NOMO-1 treated with DMSO at 0.1 percent for 48 hours (cell line): ENCODE measurements at regions not wholly inside any gene's neighbourhood (a gene's known extent, or its start where the extent isn't known, plus 50 kb on each side); places are given as distances from the start of the nearest gene placed in this dataset.

ENCODE experiments used
- DNase-seq: peaks from one replicate; lab custom pipeline; 2025; ENCODE audit not compliant: unreplicated experiment; lab: John Stamatoyannopoulos, UW

- DNase-seq = no peak
Measured at GRCh38 chr6:54440549-54440948, 132.3 kb downstream of the TINAG start.

GRCh38 chr6:54441020-54441419 lies 132.8 kb downstream of the TINAG start:
- no peak for DNase-seq

GRCh38 chr6:54441687-54442248 lies 133.5 kb downstream of the TINAG start:
- no peak for DNase-seq

GRCh38 chr6:54445207-54445606 lies 137.0 kb downstream of the TINAG start:
- DNase-seq = no peak

- no peak for DNase-seq
Measured at GRCh38 chr6:54448617-54449016, 140.4 kb downstream of the TINAG start.

- no peak for DNase-seq
Measured at GRCh38 chr6:54451516-54451915, 143.3 kb downstream of the TINAG start.

DNA sequence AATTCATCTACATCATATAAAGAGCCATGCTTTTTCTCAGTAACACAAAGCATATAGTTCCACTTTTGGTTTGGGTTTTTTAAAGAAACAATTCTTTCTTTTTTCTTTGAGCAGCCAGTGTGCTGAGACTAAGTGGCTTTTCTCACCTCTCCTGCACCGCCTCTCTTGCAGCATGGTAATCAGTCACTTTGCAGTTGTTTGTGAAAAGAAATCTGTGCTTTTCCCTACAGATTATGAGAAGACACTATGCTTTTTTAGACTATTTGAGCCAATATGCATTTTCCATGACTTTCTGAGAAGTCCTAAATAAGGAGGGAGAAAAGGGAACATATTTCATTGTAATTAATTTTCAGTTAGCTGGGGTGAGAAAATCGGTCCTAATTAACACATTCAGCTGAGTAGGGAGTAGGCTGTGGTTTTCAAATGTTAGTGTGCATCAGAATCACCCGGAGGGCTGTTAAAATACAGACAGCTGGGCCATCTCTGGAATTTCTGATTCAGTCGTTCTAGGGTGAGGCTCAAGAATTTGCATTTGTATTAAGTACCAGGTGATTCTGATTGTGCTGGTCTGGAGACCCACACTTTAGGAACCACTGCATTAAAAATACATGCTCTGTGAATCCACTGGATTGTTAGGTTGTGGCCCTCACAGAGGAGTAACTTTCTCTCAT lies 155.2 kb downstream of the TINAG start:
- no peak for DNase-seq

DNA sequence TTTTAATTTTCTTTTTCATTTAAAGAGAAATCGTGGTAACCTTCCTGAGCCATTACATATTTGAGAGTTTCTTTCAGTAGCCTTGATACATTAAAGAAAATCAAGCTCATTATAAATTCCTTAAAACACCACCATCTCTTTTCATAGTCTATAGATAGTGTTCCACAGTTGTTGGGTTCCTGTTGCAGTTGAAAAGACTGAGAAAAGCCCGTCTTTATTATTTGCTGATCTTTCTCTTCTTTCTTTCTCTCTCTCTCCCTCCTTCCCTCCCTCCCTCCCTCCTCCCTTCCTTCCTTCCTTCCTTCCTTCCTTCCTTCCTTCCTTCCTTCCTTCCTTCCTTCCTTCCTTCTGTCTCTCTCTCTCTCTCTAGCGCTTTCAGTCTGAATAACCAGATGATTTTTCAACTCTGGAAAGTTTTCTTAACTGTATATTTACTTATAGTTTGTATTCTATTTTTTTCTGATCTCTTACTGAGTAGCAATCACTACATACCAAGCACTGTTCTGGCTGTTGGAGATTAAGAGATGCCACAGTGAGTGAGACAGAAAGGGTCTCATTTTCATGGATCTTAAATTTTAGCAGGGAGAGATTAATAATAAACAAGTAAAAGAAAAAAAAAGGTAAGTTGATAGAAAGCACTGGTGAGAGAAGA lies 157.5 kb downstream of the TINAG start:
- no peak for DNase-seq

GRCh38 chr6:54467384-54467783 lies 159.1 kb downstream of the TINAG start:
- DNase-seq = no peak

DNA sequence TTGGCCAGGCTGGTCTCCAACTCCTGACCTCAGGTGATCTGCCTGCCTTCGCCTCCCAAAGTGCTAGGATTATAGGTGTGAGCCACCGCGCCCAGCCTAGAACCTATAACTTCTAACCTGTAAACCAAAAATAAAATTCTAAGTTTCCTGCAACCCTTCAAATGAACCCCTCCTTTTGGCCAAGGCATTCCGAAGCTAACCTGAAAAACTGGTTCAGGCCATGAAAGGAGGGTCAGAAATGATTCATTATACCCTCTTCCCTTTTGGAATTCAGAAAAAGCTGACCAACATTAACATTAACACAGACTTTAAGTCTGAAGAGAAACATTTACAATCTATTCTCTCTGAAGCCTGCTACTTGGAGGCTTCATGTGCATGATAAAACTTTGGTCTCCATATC lies 165.1 kb downstream of the TINAG start:
- DNase-seq = no peak

- DNase-seq = no peak
Measured at GRCh38 chr6:54474898-54475297, 166.7 kb downstream of the TINAG start.

DNA sequence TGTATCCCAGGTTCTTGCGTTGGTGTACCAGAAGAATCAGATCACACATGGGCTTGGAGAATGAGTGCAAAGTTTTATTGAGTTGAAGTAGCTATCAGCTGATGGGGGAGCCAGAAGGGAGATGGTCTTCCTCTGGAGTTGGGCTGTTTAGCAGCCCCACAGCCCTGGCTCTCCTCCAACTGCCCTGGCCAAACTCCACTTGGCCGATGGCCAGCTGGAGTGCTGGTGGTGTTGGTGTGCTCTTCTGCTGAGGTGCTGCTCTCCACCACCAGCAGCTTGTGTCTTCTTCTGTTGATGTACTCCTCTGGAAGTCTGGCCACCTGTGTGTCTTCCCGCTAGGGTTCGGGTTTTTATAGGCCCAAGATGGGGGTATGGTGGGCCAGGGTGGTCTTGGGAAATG lies 172.8 kb downstream of the TINAG start:
- no peak for DNase-seq

DNA sequence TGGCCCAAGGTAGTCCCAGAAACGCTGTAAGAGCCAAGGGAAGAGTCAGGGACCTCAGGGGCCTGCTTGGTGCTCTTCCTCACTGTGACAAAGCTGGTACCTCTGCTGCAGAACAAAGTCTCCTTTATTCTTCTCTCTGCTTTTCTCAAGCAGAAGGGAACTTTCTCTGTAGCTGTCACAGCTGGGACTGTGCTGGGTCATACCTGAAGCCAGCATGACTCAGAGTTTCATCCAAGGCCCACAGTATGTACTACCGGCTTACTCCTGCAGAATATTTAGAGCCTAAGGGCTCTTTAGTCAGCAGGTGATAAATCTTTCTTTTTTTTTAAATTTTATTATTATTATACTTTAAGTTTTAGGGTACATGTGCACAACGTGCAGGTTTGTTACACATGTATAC lies 183.2 kb downstream of the TINAG start:
- DNase-seq = no peak

DNA sequence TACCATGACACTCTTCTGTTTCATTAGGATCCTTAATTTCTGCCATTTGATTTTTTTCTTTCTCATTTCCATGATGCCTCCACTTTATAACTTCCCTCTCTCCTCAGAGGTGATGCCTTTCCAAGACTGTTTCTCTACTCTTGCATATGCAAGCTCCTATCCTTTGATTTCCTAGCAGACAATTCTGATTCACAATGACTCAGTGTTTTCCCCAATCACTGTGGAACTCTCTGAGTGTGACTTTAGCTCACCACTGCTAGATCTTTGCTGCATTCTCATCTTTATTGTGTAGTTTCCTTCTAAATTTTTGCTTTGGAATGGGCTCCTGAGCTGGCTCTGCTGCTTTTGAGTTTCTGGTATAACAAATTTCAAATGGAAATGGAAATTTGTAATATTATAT lies 184.9 kb downstream of the TINAG start:
- DNase-seq = no peak

GRCh38 chr6:54503144-54503543 lies 194.9 kb downstream of the TINAG start:
- DNase-seq = no peak

GRCh38 chr6:54515013-54515412 lies 206.8 kb downstream of the TINAG start:
- no peak for DNase-seq

GRCh38 chr6:54515713-54516112 lies 207.5 kb downstream of the TINAG start:
- no peak for DNase-seq

DNA sequence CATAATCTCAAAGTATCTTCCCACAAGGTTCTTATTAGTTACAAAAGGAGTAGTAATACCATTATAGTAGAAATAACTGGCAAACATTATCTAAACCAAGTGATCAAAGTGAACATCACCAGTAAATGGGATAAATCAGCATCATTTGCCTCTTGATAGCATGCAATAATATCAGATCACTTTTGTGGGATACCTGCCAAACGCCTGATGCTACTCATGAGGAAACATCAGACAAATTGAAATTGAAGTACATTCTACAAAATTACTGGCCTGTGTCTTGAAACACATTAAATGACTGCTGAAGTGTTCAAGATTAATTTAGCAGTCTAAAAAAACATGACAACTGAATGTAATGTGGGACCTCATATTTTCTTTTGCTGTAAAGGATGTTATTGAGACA lies 208.1 kb downstream of the TINAG start:
- DNase-seq = no peak

GRCh38 chr6:54519161-54519560 lies 210.9 kb downstream of the TINAG start:
- no peak for DNase-seq

GRCh38 chr6:54525731-54526130 lies 217.5 kb downstream of the TINAG start:
- no peak for DNase-seq

GRCh38 chr6:54533567-54533966 lies 225.3 kb downstream of the TINAG start:
- DNase-seq = no peak

GRCh38 chr6:54535568-54535967 lies 227.3 kb downstream of the TINAG start:
- DNase-seq = no peak

- DNase-seq = no peak
Measured at GRCh38 chr6:54541541-54541940, 233.3 kb downstream of the TINAG start.
